ENCODE measurements at regions not wholly inside any gene's neighbourhood (a gene's known extent, or its start where the extent isn't known, plus 50 kb on each side); places are given as distances from the start of the nearest gene placed in this dataset.

DNA sequence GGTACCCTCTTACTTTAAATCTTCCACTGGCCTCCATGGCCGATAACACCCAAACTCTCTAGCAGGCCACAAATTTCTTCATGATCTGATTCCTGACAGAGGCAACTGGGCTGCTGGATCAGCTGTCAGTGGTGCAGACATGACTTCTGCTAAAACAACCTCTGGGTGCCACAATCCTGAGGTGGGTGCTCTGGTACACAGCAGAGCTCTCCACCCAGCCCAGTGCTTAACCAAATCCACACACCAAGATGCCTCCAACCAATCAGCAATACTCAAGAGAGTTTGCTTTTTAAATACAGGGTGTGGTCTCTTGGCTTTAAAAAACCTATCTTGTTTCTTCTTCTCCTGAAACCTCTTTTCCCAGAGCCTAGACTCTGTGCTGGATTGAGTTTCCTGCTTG is 126.6 kb upstream of the SPACA1 start:
- H3K4me3 ChIP-seq (replicated peaks; ENCODE audit: low read depth, low read length): no peak overlapping the region
- no peak for TF ChIP-seq CTCF (IDR thresholded peaks at IDR 0.05; ENCODE audit: low read length, missing control alignments)
- no peak for DNase-seq (ENCODE audit: low read depth)

DNA sequence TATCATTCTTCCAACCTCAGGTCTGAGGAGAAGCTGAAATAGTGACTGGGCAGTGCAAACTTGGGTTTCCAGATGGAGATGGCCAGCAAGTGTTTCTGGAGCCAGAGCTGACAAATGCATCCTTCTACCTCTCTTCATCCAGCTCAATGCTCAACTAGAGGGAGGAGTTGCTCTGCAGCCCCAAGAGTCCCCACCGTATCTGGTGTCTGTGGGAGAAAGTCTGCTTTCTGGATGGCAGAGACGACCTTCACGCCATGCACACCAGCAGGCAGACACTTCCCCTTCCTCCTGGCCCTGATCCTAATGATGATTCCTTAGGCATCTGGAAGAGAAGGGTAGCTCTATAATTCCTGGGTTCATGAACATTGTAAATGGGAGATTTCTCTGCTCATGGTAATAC is 127.4 kb upstream of the SPACA1 start:
- H3K4me3 ChIP-seq (replicated peaks; ENCODE audit: low read depth, low read length): no peak overlapping the region
- DNase-seq (ENCODE audit: low read depth): no peak
- TF ChIP-seq CTCF (IDR thresholded peaks at IDR 0.05; ENCODE audit: low read length, missing control alignments): no peak

GRCh38 chr6:87919416-87919815 is 128.2 kb upstream of the SPACA1 start:
- no peak overlapping the region for H3K4me3 ChIP-seq (replicated peaks; ENCODE audit: low read depth, low read length)
- no peak for TF ChIP-seq CTCF (IDR thresholded peaks at IDR 0.05; ENCODE audit: low read length, missing control alignments)
- no peak for DNase-seq (ENCODE audit: low read depth)

DNA sequence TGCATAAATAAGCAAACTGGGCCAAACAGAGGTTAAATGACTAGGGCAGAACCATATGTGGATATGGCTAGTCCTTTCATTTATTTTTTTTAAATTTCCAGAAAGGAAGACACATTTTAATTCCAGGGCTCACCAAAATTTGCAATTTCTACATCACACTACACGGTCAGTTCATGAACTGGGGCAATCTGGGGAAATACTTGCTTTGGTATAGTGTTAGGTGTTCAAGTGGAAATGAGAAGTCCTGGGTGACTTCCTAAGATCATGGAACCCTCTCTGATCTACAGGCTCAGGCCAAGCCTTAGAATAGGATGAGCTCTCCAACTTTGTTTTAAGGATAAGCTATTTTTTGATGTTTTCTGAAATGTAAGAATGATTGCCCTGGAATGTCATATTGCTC is 128.6 kb upstream of the SPACA1 start:
- no peak for DNase-seq (ENCODE audit: low read depth)
- no peak for TF ChIP-seq CTCF (IDR thresholded peaks at IDR 0.05; ENCODE audit: low read length, missing control alignments)

GRCh38 chr6:87918461-87918941 is 129.1 kb upstream of the SPACA1 start:
- H3K4me3 ChIP-seq (replicated peaks; ENCODE audit: low read depth, low read length): no peak overlapping the region
- no peak for TF ChIP-seq CTCF (IDR thresholded peaks at IDR 0.05; ENCODE audit: low read length, missing control alignments)
- no peak for DNase-seq (ENCODE audit: low read depth)

More for the DNA sequence above, 128.6 kb upstream of the SPACA1 start:
- H3K4me3 ChIP-seq (replicated peaks; ENCODE audit: low read depth, low read length): no peak overlapping the region

DNA sequence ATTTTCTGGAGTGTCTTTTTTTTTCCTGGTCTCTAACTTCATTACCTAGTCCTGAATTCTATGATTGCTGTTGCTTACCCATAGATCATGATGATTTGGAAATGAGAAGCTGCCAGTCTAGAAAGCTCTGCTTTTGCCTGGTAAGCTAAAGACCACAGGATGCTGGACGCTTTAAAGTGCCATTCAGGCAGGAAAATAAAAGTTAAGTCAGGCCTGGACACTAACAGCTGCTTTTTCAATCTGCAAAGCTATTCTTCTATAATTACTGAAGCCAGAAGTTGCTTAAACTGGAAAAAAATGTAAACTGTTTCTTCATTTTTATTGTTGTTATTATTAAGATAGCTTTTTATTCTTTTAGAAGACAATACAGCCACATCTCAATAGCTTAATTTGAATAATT is 129.8 kb upstream of the SPACA1 start:
- TF ChIP-seq CTCF (IDR thresholded peaks at IDR 0.05; ENCODE audit: low read length, missing control alignments): no peak
- no peak overlapping the region for H3K4me3 ChIP-seq (replicated peaks; ENCODE audit: low read depth, low read length)
- DNase-seq (ENCODE audit: low read depth): no peak

GRCh38 chr6:87916446-87916845 is 131.2 kb upstream of the SPACA1 start:
- TF ChIP-seq CTCF (IDR thresholded peaks at IDR 0.05; ENCODE audit: low read length, missing control alignments): no peak
- no peak for DNase-seq (ENCODE audit: low read depth)
- no peak overlapping the region for H3K4me3 ChIP-seq (replicated peaks; ENCODE audit: low read depth, low read length)

Measured in fibroblast of pulmonary artery (primary cell).